OCI-LY3 (cell line): ENCODE measurements at regions not wholly inside any gene's neighbourhood (a gene's known extent, or its start where the extent isn't known, plus 50 kb on each side); places are given as distances from the start of the nearest gene placed in this dataset.

Experiments
- H2AFZ ChIP-seq: fragments of 200-600, 300-600 bp; shearing (Covaris generic); 2 replicates; pipeline ENCODE4 v1.6.0; 2014; ENCODE audit warnings: antibody characterized with exemption, low read depth, low read length
- H3K27ac ChIP-seq: fragments of 200-600, 300-600 bp; sonication (generic); 2 replicates; pipeline ENCODE4 v1.5.1; 2014; ENCODE audit warnings: mild to moderate bottlenecking, low read length, moderate library complexity, mixed read lengths
- H3K27me3 ChIP-seq: fragments of 200-600, 300-600 bp; sonication (generic); 2 replicates; pipeline ENCODE4 v1.6.1; 2014; ENCODE audit warnings: low read depth, low read length, mixed read lengths
- H3K36me3 ChIP-seq: fragments of 200-600, 300-600 bp; sonication (generic); replicated peaks from 2 replicates; pipeline ENCODE3; 2014; ENCODE audit warnings: low read depth, low read length, mixed read lengths
- H3K4me1 ChIP-seq: fragments of 300-600, 200-600 bp; sonication (generic); 2 replicates; pipeline ENCODE4 v1.6.1; 2014; ENCODE audit warnings: low read length, mixed read lengths
- H3K4me2 ChIP-seq: fragments of 200-600, 300-600 bp; sonication (generic); 2 replicates; pipeline ENCODE4 v1.6.1; 2014; ENCODE audit warnings: low read length, mixed read lengths
- H3K4me3 ChIP-seq: fragments of 300-600, 200-600 bp; sonication (generic); 2 replicates; pipeline ENCODE4 v1.5.1; 2014; ENCODE audit warnings: antibody characterized with exemption, mild to moderate bottlenecking, low read length, moderate library complexity
- H3K79me2 ChIP-seq: fragments of 300-600, 200-600 bp; shearing (Covaris generic); 2 replicates; pipeline ENCODE4 v1.6.1; 2014; ENCODE audit warnings: mild to moderate bottlenecking, low read length, mixed read lengths
- H3K9ac ChIP-seq: fragments of 300-600, 200-600 bp; shearing (Covaris generic); 2 replicates; pipeline ENCODE4 v1.6.0; 2014; ENCODE audit warnings: mild to moderate bottlenecking, low read length, moderate library complexity
- H3K9me3 ChIP-seq: fragments of 200-600, 300-600 bp; shearing (Covaris generic); 2 replicates; pipeline ENCODE4 v1.6.1; 2014; ENCODE audit warnings: low read length, mixed read lengths; ENCODE audit not compliant: insufficient read depth
- H4K20me1 ChIP-seq: fragments of 200-600, 300-600 bp; sonication (generic); 2 replicates; pipeline ENCODE4 v1.6.1; 2016; ENCODE audit warnings: low read length, mixed read lengths; ENCODE audit not compliant: insufficient read depth
- EZH2phosphoT487 ChIP-seq: fragments of 200-600 bp; shearing (Covaris generic); IDR thresholded peaks from 2 replicates; pipeline ENCODE4 v1.6.1; 2018; ENCODE audit warnings: antibody characterized with exemption, mixed run types, low read depth
- TF ChIP-seq, protein P1 (sequence below): fragments of 200-600, 300-600 bp; sonication (generic); IDR thresholded peaks from 2 replicates; pipeline ENCODE4 v1.5.1; 2014; ENCODE audit warnings: antibody characterized with exemption, low read length, low read depth

DNA sequence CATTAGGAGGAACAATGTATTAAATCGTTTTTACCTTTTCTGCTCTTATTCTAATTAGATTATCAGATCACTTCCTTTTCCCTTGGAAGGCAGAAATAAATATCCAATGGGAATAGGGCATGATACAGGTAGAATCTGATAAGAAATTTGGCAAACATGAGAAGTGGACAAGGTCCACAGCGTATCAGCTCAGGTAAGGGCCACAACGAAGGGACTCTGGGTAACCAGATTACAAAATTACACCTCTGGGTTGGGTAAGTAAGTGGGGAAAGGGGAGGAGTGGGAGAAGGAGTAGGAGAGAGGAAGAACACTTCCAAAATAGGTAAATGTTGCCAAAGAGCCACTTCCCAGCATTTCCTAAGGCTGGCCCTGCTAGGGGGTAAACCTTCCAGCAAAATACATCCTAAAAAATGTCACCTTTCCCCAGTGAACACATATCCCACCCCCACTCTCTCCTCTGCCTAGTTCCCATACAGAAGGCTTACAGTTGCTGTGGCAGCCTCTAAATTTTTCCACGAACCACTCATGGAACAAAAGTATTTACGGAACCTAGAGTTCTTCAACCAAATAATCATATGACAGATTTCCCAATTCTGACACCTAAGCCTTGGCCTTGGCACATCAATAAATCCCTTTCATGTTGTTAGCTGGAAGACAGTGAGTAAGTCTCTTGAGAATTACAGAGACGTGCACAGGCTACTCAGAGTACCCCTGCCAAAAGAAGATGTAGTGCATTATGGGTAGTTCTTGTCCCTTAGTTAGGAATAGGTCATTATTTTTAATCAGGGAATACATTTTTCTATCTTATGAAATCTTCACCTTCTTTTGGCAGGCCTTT lies 51.5 kb upstream of the DLX6 start:
- H3K9ac ChIP-seq: no peak overlapping the region
- no peaks in the 10 kb centered on the region for H3K36me3 ChIP-seq
- H3K4me1 ChIP-seq: no peaks in the 10 kb centered on the region
- no peak overlapping the region for H3K27ac ChIP-seq
- TF ChIP-seq EZH2phosphoT487: no peak
- TF ChIP-seq, protein P1, sequence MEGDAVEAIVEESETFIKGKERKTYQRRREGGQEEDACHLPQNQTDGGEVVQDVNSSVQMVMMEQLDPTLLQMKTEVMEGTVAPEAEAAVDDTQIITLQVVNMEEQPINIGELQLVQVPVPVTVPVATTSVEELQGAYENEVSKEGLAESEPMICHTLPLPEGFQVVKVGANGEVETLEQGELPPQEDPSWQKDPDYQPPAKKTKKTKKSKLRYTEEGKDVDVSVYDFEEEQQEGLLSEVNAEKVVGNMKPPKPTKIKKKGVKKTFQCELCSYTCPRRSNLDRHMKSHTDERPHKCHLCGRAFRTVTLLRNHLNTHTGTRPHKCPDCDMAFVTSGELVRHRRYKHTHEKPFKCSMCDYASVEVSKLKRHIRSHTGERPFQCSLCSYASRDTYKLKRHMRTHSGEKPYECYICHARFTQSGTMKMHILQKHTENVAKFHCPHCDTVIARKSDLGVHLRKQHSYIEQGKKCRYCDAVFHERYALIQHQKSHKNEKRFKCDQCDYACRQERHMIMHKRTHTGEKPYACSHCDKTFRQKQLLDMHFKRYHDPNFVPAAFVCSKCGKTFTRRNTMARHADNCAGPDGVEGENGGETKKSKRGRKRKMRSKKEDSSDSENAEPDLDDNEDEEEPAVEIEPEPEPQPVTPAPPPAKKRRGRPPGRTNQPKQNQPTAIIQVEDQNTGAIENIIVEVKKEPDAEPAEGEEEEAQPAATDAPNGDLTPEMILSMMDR: no peak
- no peaks in the 10 kb centered on the region for H3K79me2 ChIP-seq
- H3K27me3 ChIP-seq: no peaks in the 10 kb centered on the region
- no peaks in the 10 kb centered on the region for H3K9me3 ChIP-seq
- no peaks in the 10 kb centered on the region for H4K20me1 ChIP-seq
- no peak overlapping the region for H2AFZ ChIP-seq
- no peak overlapping the region for H3K4me3 ChIP-seq
- no peak overlapping the region for H3K4me2 ChIP-seq
